ENCODE measurements at regions not wholly inside any gene's neighbourhood (a gene's known extent, or its start where the extent isn't known, plus 50 kb on each side); places are given as distances from the start of the nearest gene placed in this dataset.

- Histone ChIP-seq H3F3A (ENCODE audit: insufficient read depth, low read depth) (0 out of 2 replicates have a peak, but pooled peaks cover 3% of the 10 kb centered on the region), H3K4me1 (replicated peaks; ENCODE audit: insufficient read depth) (no peaks in the 10 kb centered on the region; the same call in 1 of the 2 replicates), H3K27ac (no peak overlapping the region), H3K36me3 (ENCODE audit: low read depth) (no peaks in the 10 kb centered on the region), H3K9me3 (ENCODE audit: insufficient read depth, low read depth) (peaks cover 8% of the 10 kb centered on the region; the same call in 1 of the 2 replicates), H3K9me2 (ENCODE audit: insufficient read depth) (no peaks in the 10 kb centered on the region), H3K27me3 (ENCODE audit: insufficient read depth, low read depth) (no peaks in the 10 kb centered on the region), H4K20me1 (ENCODE audit: insufficient read depth) (no peaks in the 10 kb centered on the region), H3K79me2 (ENCODE audit: low read depth) (no peaks in the 10 kb centered on the region), H3K4me2 (no peak overlapping the region), H2AFZ (no peak overlapping the region), H3K4me3 (no peak overlapping the region)
- TF ChIP-seq CTCF (conservative IDR thresholded peaks at IDR 0.05) (no peak), EZH2 (IDR thresholded peaks at IDR 0.05; ENCODE audit: low read depth) (no peak)
- POLR2A ChIA-PET (ENCODE audit: unreplicated experiment), result no interaction called here
- CTCF ChIA-PET, result interaction anchor here (0.8 kb wide), 1 partner anchor 19 kb away, joined by 3 read pairs; no protein-coding TSS in a partner anchor
- no TSS peak for BruUV-seq (replicated peaks)
- intact Hi-C loops (cut with micrococcal nuclease; ENCODE audit: unreplicated experiment), result no loop called here
- no peak for DNase-seq
These were observed 154.0 kb upstream of the BCL6 start for GRCh38 chr3:187899246-187899645.

- TF ChIP-seq EZH2 (IDR thresholded peaks at IDR 0.05; ENCODE audit: low read depth) (no peak), CTCF (conservative IDR thresholded peaks at IDR 0.05) (no peak)
- ChIA-PET POLR2A (ENCODE audit: unreplicated experiment) (interaction anchor here (0.7 kb wide), 1 partner anchor 38 kb away, joined by 4 read pairs; no protein-coding TSS in a partner anchor), CTCF (interaction anchor here (0.6 kb wide), 2 partner anchors 115 to 161 kb away, joined by 3 to 4 read pairs; no protein-coding TSS in a partner anchor)
These were observed 155.9 kb upstream of the BCL6 start for GRCh38 chr3:187900993-187901755.

GRCh38 chr3:187902041-187902471 lies 156.8 kb upstream of the BCL6 start:
- no peaks in the 10 kb centered on the region for H3K27me3 ChIP-seq (ENCODE audit: insufficient read depth, low read depth)
- no TSS peak for BruUV-seq (replicated peaks)
- no peaks in the 10 kb centered on the region for H3K79me2 ChIP-seq (ENCODE audit: low read depth)
- H3K36me3 ChIP-seq (ENCODE audit: low read depth), result no peaks in the 10 kb centered on the region
- peaks cover 8% of the 10 kb centered on the region; the same call in 1 of the 2 replicates for H3K9me3 ChIP-seq (ENCODE audit: insufficient read depth, low read depth)
- no peak for DNase-seq
- TF ChIP-seq EZH2 (IDR thresholded peaks at IDR 0.05; ENCODE audit: low read depth) (no peak), CTCF (conservative IDR thresholded peaks at IDR 0.05) (no peak)
- 0 out of 2 replicates have a peak, but pooled peaks cover 3% of the 10 kb centered on the region for H3F3A ChIP-seq (ENCODE audit: insufficient read depth, low read depth)
- no peak overlapping the region for H2AFZ ChIP-seq
- intact Hi-C loops (cut with micrococcal nuclease; ENCODE audit: unreplicated experiment), result no loop called here
- H3K4me2 ChIP-seq, result no peak overlapping the region
- H3K27ac ChIP-seq, result no peak overlapping the region
- H3K4me1 ChIP-seq (replicated peaks; ENCODE audit: insufficient read depth), result no peaks in the 10 kb centered on the region; the same call in 1 of the 2 replicates
- CTCF ChIA-PET, result no interaction called here
- no peaks in the 10 kb centered on the region for H4K20me1 ChIP-seq (ENCODE audit: insufficient read depth)
- POLR2A ChIA-PET (ENCODE audit: unreplicated experiment), result no interaction called here
- no peak overlapping the region for H3K4me3 ChIP-seq
- peaks cover 4% of the 10 kb centered on the region; the same call in 1 of the 2 replicates for H3K9me2 ChIP-seq (ENCODE audit: insufficient read depth)

More at GRCh38 chr3:187900993-187901755, 155.9 kb upstream of the BCL6 start:
- Histone ChIP-seq H3K9me3 (ENCODE audit: insufficient read depth, low read depth) (peaks cover 8% of the 10 kb centered on the region; the same call in 1 of the 2 replicates), H3K79me2 (ENCODE audit: low read depth) (no peaks in the 10 kb centered on the region), H3K4me2 (no peak overlapping the region), H3K27ac (no peak overlapping the region), H3F3A (ENCODE audit: insufficient read depth, low read depth) (0 out of 2 replicates have a peak, but pooled peaks cover 3% of the 10 kb centered on the region), H3K9me2 (ENCODE audit: insufficient read depth) (peaks cover 4% of the 10 kb centered on the region; the same call in 1 of the 2 replicates), H4K20me1 (ENCODE audit: insufficient read depth) (no peaks in the 10 kb centered on the region), H2AFZ (no peak overlapping the region), H3K36me3 (ENCODE audit: low read depth) (no peaks in the 10 kb centered on the region), H3K27me3 (ENCODE audit: insufficient read depth, low read depth) (no peaks in the 10 kb centered on the region), H3K4me3 (no peak overlapping the region), H3K4me1 (replicated peaks; ENCODE audit: insufficient read depth) (no peaks in the 10 kb centered on the region; the same call in 1 of the 2 replicates)
- no peak for DNase-seq
- intact Hi-C loops (cut with micrococcal nuclease; ENCODE audit: unreplicated experiment), result loop anchor here (1.0 kb wide), 1 partner anchor 16 kb away; no protein-coding TSS in a partner anchor
- no TSS peak for BruUV-seq (replicated peaks)

Data from PC-9 (cell line).